HL-60 (cell line): ENCODE measurements at regions not wholly inside any gene's neighbourhood (a gene's known extent, or its start where the extent isn't known, plus 50 kb on each side); places are given as distances from the start of the nearest gene placed in this dataset.

Experiments
- GABPA ChIP-seq: IDR thresholded peaks from 2 replicates; pipeline ENCODE4 v1.6.1; 2012; ENCODE audit warnings: low read depth
- TF ChIP-seq, protein P1 (sequence below): IDR thresholded peaks from one replicate; pipeline ENCODE4 v1.5.1; 2011; ENCODE audit warnings: low read length, control low read depth, inconsistent platforms; ENCODE audit not compliant: insufficient read depth

DNA sequence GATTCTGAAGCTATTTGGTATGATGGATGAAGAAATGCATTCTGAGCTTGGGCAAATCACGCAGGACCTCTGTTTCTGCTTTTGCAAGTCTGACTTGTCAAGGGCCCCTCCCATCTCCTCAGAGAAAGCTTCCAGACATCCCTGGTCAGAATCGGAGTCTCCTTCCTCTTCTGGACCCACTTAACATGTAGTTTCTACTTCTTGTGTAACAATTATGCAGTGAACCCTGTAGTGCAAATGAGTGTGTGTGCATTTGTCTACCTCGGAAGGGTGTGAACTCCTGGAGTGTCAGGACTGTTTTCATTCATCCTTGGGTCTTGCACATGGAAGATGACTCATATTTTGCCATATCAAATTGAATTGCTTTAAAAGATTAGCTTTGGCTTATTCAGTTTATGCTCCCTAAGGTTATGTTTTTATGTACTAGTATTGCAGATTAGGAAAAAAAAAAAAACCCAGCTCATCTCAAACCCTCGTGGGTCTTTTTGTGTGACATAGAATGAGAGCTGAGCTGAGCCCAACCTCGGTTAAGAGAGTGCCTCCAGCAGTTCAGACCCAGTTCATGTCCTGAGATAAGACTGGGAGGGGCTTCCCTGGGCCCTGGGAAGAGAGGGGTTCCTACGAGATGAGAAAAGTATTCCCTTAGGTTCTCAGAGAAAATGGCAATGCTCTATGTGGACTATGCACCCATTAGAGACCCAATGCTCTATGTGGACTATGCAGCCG is 61.1 kb upstream of the RPL34 start:
- TF ChIP-seq, protein P1, sequence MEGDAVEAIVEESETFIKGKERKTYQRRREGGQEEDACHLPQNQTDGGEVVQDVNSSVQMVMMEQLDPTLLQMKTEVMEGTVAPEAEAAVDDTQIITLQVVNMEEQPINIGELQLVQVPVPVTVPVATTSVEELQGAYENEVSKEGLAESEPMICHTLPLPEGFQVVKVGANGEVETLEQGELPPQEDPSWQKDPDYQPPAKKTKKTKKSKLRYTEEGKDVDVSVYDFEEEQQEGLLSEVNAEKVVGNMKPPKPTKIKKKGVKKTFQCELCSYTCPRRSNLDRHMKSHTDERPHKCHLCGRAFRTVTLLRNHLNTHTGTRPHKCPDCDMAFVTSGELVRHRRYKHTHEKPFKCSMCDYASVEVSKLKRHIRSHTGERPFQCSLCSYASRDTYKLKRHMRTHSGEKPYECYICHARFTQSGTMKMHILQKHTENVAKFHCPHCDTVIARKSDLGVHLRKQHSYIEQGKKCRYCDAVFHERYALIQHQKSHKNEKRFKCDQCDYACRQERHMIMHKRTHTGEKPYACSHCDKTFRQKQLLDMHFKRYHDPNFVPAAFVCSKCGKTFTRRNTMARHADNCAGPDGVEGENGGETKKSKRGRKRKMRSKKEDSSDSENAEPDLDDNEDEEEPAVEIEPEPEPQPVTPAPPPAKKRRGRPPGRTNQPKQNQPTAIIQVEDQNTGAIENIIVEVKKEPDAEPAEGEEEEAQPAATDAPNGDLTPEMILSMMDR: no peak
- no peak for TF ChIP-seq GABPA
